ENCODE measurements at regions not wholly inside any gene's neighbourhood (a gene's known extent, or its start where the extent isn't known, plus 50 kb on each side); places are given as distances from the start of the nearest gene placed in this dataset.

- no peak for DNase-seq
Observed at GRCh38 chr10:106175760-106176377, 988.6 kb downstream of the SORCS1 start.

- DNase-seq: no peak
Observed at GRCh38 chr10:106173838-106174237, 990.7 kb downstream of the SORCS1 start.

DNA sequence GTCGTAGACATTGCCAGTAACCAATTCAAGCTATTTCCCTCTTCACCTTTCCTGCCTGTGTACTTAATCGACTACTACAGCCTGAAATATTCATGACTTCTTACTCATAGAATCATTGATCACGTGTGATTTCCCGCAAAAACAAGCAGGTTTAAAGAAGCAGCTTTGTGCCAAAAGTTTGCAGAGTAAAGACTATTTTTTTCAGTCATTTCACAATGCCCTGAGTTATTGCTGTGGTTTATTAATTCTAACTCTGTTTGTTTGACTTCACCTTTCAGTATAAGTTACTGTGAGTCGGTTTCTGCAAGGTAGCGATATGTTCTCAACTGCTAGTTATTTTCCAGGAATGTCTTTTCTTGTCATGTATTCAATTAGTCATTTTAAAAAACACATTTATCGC lies 995.3 kb downstream of the SORCS1 start:
- no peak for DNase-seq

- no peak for DNase-seq
Observed at GRCh38 chr10:106167946-106168345, 996.6 kb downstream of the SORCS1 start.

DNA sequence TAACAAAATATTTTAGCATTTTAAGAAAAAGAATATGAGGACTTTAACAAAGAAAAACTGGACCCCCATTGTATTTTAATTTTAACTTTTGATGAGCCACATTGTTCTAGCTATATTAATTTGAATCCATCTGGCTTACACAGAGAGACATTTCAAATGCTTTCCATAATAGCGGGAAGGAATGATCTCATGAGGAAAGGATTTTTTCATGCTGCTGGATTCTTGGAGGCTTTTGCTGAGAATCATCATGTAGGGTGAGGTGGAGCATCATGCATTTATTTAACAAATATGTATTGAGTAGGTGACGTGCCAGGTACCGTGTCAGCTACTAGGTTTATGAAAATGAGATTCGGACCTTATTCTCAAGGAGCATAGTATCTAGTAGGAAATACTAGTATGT lies 1006.3 kb downstream of the SORCS1 start:
- no peak for DNase-seq

- DNase-seq: no peak
Observed at GRCh38 chr10:106147021-106147420, 1017.5 kb downstream of the SORCS1 start.

DNA sequence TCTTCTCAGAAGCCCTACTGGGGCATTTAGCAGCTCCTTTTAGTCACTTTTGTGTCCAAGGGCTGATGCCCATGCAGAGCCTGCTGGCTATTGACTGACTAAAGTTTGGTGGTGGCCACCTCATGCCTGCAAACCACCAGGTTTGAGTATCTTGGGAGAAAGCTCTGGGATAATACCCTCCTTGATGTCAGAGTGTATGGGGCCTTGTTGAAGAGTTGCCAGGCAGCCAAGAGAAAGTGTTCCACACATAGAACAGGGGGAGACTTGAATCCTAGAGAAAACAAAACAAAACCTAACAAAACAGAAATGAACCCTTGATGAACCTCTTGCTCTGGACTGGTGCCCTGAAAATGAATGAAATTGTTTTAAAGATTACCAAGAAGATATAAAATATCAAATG lies 1024.6 kb downstream of the SORCS1 start:
- no peak for DNase-seq

- DNase-seq: no peak
Observed at GRCh38 chr10:106136175-106136574, 1028.3 kb downstream of the SORCS1 start.

GRCh38 chr10:106134326-106135000 lies 1030.0 kb downstream of the SORCS1 start:
- DNase-seq: no peak

GRCh38 chr10:106133451-106133850 lies 1031.1 kb downstream of the SORCS1 start:
- DNase-seq: no peak

GRCh38 chr10:106132956-106133355 lies 1031.5 kb downstream of the SORCS1 start:
- no peak for DNase-seq

DNA sequence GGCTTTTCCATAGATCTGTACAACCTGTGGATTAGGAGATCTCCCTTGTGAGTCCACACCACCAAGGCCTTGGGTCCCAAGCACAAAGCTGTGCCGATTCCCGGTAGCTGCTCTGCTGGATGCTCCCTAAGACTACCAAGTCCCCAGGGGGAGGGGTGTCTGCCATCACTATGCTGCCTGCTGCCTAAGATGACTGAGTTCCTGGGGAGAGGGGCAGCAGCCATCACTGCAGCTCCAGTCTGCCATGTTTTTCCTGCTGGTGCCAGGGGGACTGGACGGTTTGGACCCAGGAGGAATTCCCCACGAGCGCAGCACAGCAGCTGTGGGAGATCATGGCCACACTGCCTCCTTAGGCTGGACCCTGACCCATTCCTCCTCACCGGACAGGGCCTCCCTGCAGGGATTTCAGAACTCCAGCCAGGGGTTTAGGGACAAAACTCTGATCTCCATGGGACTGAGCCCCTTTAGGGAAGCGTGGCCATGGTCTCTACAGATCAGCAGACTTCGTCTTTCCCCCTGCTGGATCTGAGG lies 1049.8 kb downstream of the SORCS1 start:
- no peak for DNase-seq

DNA sequence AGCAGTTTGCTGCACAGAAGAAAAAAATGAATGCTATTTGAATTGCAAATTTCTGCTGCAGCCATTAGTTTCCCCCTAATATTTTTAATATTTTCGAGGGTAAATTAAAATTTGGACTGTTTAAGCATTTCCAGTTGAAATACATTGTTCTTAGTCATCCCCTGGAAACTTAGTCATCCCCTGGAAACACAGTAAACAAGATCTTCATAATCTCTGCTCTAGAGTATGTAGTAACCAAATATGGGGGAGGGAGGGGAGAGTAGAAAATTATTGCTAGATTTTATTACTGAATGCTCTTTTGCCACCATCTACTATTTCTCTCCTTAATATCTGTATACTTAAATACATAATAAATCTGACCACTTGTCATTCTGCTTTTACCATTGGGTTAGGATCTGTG lies 1053.3 kb downstream of the SORCS1 start:
- no peak for DNase-seq

- DNase-seq: no peak
Observed at GRCh38 chr10:106107706-106108105, 1056.8 kb downstream of the SORCS1 start.

GRCh38 chr10:106106114-106106513 lies 1058.4 kb downstream of the SORCS1 start:
- no peak for DNase-seq

GRCh38 chr10:106089855-106090254 lies 1074.7 kb downstream of the SORCS1 start:
- DNase-seq: no peak

DNA sequence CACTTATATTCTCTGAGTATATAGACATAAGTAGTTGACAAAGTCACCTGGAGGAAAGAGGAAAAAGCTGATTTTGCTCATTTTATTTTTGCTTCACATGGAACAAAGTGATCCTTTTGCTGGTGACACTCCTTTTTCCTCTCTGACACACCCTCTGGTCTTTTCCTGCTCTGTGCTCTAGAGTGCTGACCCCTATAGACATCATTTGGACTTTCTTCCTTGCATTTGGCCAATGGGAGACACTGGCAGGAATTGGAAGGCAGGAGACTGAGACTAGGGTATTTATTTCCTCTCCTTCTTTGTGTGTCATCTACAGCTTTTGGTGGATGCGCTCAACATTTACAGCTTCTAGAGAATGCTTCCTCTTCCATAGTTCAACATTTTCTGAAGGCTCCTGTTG lies 1078.1 kb downstream of the SORCS1 start:
- no peak for DNase-seq

DNA sequence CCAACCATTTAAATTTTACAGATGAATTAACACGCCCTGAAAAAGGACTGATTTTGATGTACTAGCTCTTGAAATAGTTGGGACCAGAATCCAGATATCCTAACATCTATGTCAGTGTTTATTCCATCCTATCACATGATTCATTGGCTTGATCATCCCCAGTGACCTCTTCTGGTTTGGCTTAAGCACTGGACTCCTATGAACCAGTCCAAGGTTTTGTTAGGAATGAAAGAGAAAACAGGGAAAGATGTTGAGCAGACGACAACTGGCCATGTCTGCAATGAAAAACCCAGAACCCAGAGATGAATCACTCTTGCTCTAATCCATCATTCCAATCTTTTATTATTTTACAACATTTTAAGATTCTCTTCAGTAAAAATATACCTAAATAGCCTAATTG lies 1080.9 kb downstream of the SORCS1 start:
- no peak for DNase-seq

GRCh38 chr10:106082865-106083264 lies 1081.6 kb downstream of the SORCS1 start:
- DNase-seq: no peak

DNA sequence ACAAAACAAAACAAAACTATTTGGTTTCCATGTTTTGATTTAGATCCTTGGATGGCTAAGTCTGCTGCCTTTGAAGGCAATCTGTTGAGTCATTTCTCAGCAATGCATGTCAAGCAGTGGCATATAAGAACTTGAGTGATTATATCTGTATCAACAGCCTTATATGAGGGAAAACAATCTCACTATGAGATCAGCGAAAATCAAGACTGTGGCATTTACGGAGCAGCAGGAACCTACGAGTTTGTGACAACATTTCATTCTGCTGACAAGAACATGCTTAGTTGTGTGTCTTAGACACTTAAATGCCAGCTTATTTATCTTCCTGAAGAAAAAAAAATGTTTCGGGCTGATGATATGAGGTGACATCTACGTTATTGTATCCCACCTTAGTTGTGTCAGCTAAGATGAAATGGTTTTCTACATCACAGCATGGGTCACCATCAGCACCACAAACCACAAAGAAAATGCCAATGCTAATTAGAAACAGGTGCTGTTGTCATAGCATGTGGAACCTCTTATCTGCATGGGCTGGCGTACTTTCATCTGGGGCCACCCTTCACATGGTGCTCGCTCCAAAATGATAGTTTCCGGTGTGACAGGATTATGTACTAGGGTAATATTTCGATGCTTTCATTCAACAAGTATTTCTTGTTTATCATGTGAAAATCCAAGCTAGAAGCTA lies 1085.5 kb downstream of the SORCS1 start:
- no peak for DNase-seq

DNA sequence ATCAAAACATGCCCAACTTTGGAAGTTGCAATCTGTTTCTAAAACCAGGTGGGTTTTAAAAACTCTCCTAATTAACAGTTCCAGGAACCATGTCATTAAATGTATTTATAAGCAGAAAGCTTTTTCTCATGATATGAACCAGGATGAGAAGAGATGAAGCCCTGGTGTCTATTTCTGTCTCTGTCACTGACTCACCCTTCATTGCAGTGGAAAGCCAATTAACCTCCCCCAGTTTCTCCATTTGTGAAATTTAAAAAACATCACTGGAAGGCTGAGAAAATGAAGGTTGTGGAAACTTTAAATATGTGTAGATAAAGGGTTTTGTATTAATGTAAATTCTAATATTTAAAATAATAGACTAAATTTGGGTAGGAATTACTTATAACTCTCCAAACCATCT lies 1088.0 kb downstream of the SORCS1 start:
- DNase-seq: no peak

- no peak for DNase-seq
Observed at GRCh38 chr10:106053061-106053460, 1111.4 kb downstream of the SORCS1 start.

DNA sequence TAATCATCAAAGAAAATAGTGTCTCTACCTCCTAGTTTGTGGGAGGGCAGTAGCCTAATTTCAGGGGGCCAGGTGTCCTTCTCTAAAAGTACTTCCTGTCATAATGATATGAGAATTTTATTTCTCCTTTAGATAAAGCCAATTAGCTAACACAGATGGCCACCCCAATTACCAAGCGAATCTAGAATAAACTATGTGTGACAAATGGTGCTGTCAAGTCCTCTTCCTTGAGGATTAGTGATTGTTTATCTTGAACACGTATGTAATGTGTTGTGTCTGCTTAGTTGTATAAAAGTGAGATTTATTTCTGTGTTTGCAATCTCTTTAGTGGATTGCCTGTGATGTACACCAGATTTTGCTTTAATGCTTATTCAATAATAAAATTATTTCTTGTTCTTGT lies 1120.0 kb downstream of the SORCS1 start:
- DNase-seq: no peak

- DNase-seq: no peak
Observed at GRCh38 chr10:106043863-106044262, 1120.6 kb downstream of the SORCS1 start.
